K562 (cell line): ENCODE measurements at regions not wholly inside any gene's neighbourhood (a gene's known extent, or its start where the extent isn't known, plus 50 kb on each side); places are given as distances from the start of the nearest gene placed in this dataset.

Experiments
- ARID1B ChIP-seq: fragments of 450-650 bp; IDR thresholded peaks from 2 replicates; pipeline ENCODE4 v1.6.1; 2016; ENCODE audit warnings: antibody characterized with exemption, mild to moderate bottlenecking, inconsistent platforms
- ARID4B ChIP-seq: sonication (generic); formaldehyde crosslinking; IDR thresholded peaks from 2 replicates; pipeline ENCODE4 v1.8.0; 2022; ENCODE audit warnings: mild to moderate bottlenecking, missing genetic modification reagents
- E2F6 ChIP-seq, 2 experiments: IDR thresholded peaks; 2 replicates each; pipeline ENCODE4 v1.6.1; 2011; ENCODE audit warnings: borderline replicate concordance in 1 of 2, control low read depth in 1 of 2, low read depth in 1 of 2, low read length in 1 of 2, mild to moderate bottlenecking in 1 of 2, mixed read lengths in 1 of 2, moderate library complexity in 1 of 2; ENCODE audit not compliant: insufficient read depth in 1 of 2, insufficient read length in 1 of 2, poor library complexity in 1 of 2, severe bottlenecking in 1 of 2; ENCODE audit errors: extremely low read depth in 1 of 2
- GATA2 ChIP-seq: sonication (generic); formaldehyde crosslinking; IDR thresholded peaks from 2 replicates; pipeline ENCODE4 v1.4.0; 2020; ENCODE audit warnings: mild to moderate bottlenecking, missing genetic modification reagents
- HMGN3 ChIP-seq: IDR thresholded peaks from 2 replicates; pipeline ENCODE4 v1.6.1; 2011; ENCODE audit warnings: borderline replicate concordance, low read depth, mild to moderate bottlenecking, mixed read lengths, low read length; ENCODE audit not compliant: insufficient read length; ENCODE audit errors: extremely low read depth
- MAFK ChIP-seq: IDR thresholded peaks from 2 replicates; pipeline ENCODE4 v1.6.1; 2011; ENCODE audit warnings: low read length, improper control_type of control experiment
- MIER1 ChIP-seq: fragments of 450-650 bp; IDR thresholded peaks from 2 replicates; pipeline ENCODE4 v1.6.1; 2016; ENCODE audit warnings: antibody characterized with exemption, mild to moderate bottlenecking, low read depth
- MYC ChIP-seq, 2 experiments: fragments of 250-450 bp in 1 of 2; sonication (Bioruptor Pico) in 1 of 2; IDR thresholded peaks; 2 replicates each; pipeline versions ENCODE4 v1.5.1 to v1.6.1; 2012 to 2021; ENCODE audit warnings: low read depth in 2 of 2, borderline replicate concordance in 1 of 2, improper control_type of control experiment in 1 of 2, low read length in 1 of 2, mild to moderate bottlenecking in 1 of 2, moderate library complexity in 1 of 2
- NFATC3 ChIP-seq: fragments of 450-650 bp; IDR thresholded peaks from 2 replicates; pipeline ENCODE4 v1.6.1; 2017; ENCODE audit warnings: mild to moderate bottlenecking
- NR2C2 ChIP-seq, 2 experiments: fragments of 200-800 bp in 1 of 2; sonication (Bioruptor generic) in 1 of 2; sonication (generic) in 1 of 2; formaldehyde crosslinking in 1 of 2; IDR thresholded peaks; 2 replicates each; pipeline versions ENCODE4 v1.6.1 to v1.8.0; 2016 to 2022; ENCODE audit warnings: mild to moderate bottlenecking in 1 of 2, missing compliant biosample characterization in 1 of 2, missing genetic modification characterization in 1 of 2, missing genetic modification reagents in 1 of 2
- POLR2B ChIP-seq: fragments of 450-650 bp; IDR thresholded peaks from 2 replicates; pipeline ENCODE4 v1.6.1; 2018; ENCODE audit warnings: low read depth; ENCODE audit not compliant: partially characterized antibody
- RFX7 ChIP-seq: fragments of 250-450 bp; sonication (Bioruptor Pico); IDR thresholded peaks from 2 replicates; pipeline ENCODE4 v1.5.1; 2021; ENCODE audit warnings: mild to moderate bottlenecking
- RHOXF2B ChIP-seq: fragments of 250-450 bp; sonication (Bioruptor Pico); conservative IDR thresholded peaks from 2 replicates; pipeline ENCODE4 v1.5.1; 2021
- SMARCB1 ChIP-seq: IDR thresholded peaks from 2 replicates; pipeline ENCODE4 v1.6.1; 2011; ENCODE audit warnings: improper control_type of control experiment, low read depth; ENCODE audit not compliant: insufficient read length
- TARDBP ChIP-seq: fragments of 450-650 bp; IDR thresholded peaks from 2 replicates; pipeline ENCODE4 v1.6.1; 2016
- U2AF2 ChIP-seq: fragments of 200-400 bp; formaldehyde crosslinking; optimal IDR thresholded peaks from 2 replicates; pipeline ENCODE3; 2017; ENCODE audit warnings: low read depth, mild to moderate bottlenecking, low read length
- ZEB2 ChIP-seq: fragments of 450-650 bp; IDR thresholded peaks from 2 replicates; pipeline ENCODE4 v1.6.1; 2016
- ZNF586 ChIP-seq: fragments of 450-650 bp; formaldehyde crosslinking; conservative IDR thresholded peaks from 2 replicates; pipeline ENCODE4 v1.4.0; 2020; ENCODE audit warnings: mild to moderate bottlenecking, moderate library complexity
- ZNF696 ChIP-seq: fragments of 250-450 bp; sonication (Bioruptor Pico); conservative IDR thresholded peaks from 2 replicates; pipeline ENCODE4 v1.4.0; 2020; ENCODE audit warnings: mild to moderate bottlenecking, moderate library complexity
- ZNF717 ChIP-seq: fragments of 250-450 bp; sonication (Bioruptor Pico); IDR thresholded peaks from 2 replicates; pipeline ENCODE4 v1.5.0; 2021
- TF ChIP-seq, protein P1 (sequence below): IDR thresholded peaks from 2 replicates; pipeline ENCODE4 v1.6.1; 2016; ENCODE audit warnings: missing genetic modification characterization, missing compliant biosample characterization
- TF ChIP-seq, protein P2 (sequence below): fragments of 450-650 bp; IDR thresholded peaks from 2 replicates; pipeline ENCODE4 v1.6.1; 2016; ENCODE audit warnings: low read depth, mild to moderate bottlenecking, moderate library complexity

- TF ChIP-seq HMGN3 = no peak
- peak; percentile 96 for TF ChIP-seq MAFK
- TF ChIP-seq MYC (IDR thresholded peaks at IDR 0.05; ENCODE audit: low read depth, low read length) = peak; percentile 41; the same call in 1 of the 2 replicates
- TF ChIP-seq MYC (CRISPR knock-in tag; IDR thresholded peaks at IDR 0.05; ENCODE audit: borderline replicate concordance, low read depth) = no peak
- TF ChIP-seq NFATC3 = no peak
- TF ChIP-seq RHOXF2B (CRISPR knock-in tag) = no peak
- TF ChIP-seq MIER1 = no peak
- TF ChIP-seq ZNF717 = no peak
- TF ChIP-seq E2F6 (IDR thresholded peaks at IDR 0.05; ENCODE audit: borderline replicate concordance in 1 of 2, extremely low read depth in 1 of 2, insufficient read depth in 1 of 2, insufficient read length in 1 of 2, low read depth in 1 of 2, low read length in 1 of 2, poor library complexity in 1 of 2, severe bottlenecking in 1 of 2) = peak in 1 of 2 experiments; percentile 23
- TF ChIP-seq U2AF2 = no peak
- TF ChIP-seq, protein P1, sequence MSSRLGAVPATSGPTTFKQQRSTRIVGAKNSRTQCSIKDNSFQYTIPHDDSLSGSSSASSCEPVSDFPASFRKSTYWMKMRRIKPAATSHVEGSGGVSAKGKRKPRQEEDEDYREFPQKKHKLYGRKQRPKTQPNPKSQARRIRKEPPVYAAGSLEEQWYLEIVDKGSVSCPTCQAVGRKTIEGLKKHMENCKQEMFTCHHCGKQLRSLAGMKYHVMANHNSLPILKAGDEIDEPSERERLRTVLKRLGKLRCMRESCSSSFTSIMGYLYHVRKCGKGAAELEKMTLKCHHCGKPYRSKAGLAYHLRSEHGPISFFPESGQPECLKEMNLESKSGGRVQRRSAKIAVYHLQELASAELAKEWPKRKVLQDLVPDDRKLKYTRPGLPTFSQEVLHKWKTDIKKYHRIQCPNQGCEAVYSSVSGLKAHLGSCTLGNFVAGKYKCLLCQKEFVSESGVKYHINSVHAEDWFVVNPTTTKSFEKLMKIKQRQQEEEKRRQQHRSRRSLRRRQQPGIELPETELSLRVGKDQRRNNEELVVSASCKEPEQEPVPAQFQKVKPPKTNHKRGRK (tag) = no peak
- no peak for TF ChIP-seq ZNF586 (CRISPR knock-in tag)
- TF ChIP-seq GATA2 (CRISPR knock-in tag) = no peak
- no peak for TF ChIP-seq TARDBP
- no peak; the same call in none of the 2 replicates for TF ChIP-seq ZEB2
- TF ChIP-seq ZNF696 (CRISPR knock-in tag) = no peak
- TF ChIP-seq NR2C2 (CRISPR knock-in tag; IDR thresholded peaks at IDR 0.05) = no peak
- no peak for TF ChIP-seq NR2C2 (tag; IDR thresholded peaks at IDR 0.05)
- no peak for TF ChIP-seq POLR2B
- no peak for TF ChIP-seq ARID4B (CRISPR knock-in tag)
- TF ChIP-seq, protein P2, sequence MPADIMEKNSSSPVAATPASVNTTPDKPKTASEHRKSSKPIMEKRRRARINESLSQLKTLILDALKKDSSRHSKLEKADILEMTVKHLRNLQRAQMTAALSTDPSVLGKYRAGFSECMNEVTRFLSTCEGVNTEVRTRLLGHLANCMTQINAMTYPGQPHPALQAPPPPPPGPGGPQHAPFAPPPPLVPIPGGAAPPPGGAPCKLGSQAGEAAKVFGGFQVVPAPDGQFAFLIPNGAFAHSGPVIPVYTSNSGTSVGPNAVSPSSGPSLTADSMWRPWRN = no peak
- no peak for TF ChIP-seq SMARCB1
- TF ChIP-seq ARID1B = peak; percentile 84
- TF ChIP-seq RFX7 = no peak
These were observed 619.0 kb downstream of the DOK5 start (continued) for GRCh38 chr20:55094353-55094861.
